GM19395 (cell line): ENCODE measurements at regions not wholly inside any gene's neighbourhood (a gene's known extent, or its start where the extent isn't known, plus 50 kb on each side); places are given as distances from the start of the nearest gene placed in this dataset.
A peak's percentile ranks its signal among the peaks of the same experiment; 100 is the strongest.
"Not testable (repeated sequence)": the region's sequence is repeated elsewhere in the genome, so short reads cannot be mapped to it uniquely, and the experiment has no call there.

ENCODE experiments used
- ATAC-seq: cut with Tn5 transposase; IDR thresholded peaks from one replicate; pipeline ENCODE4 v1.9.1; 2021; ENCODE audit warnings: mild to moderate bottlenecking, moderate library complexity; ENCODE audit not compliant: unreplicated experiment

GRCh38 chr16:51869176-51869575, 677.8 kb downstream of the TOX3 start:
- no peak for ATAC-seq

- ATAC-seq: no peak
Measured at GRCh38 chr16:51868631-51869030, 678.3 kb downstream of the TOX3 start.

- ATAC-seq: no peak
Measured at GRCh38 chr16:51867386-51868065, 679.4 kb downstream of the TOX3 start.

- ATAC-seq: no peak
Measured at GRCh38 chr16:51864575-51864974, 682.4 kb downstream of the TOX3 start.

GRCh38 chr16:51854401-51854951, 692.5 kb downstream of the TOX3 start:
- no peak for ATAC-seq

- ATAC-seq: no peak
Measured at GRCh38 chr16:51853586-51853985, 693.4 kb downstream of the TOX3 start.

GRCh38 chr16:51852892-51853291, 694.1 kb downstream of the TOX3 start:
- ATAC-seq: no peak

GRCh38 chr16:51851111-51851510, 695.8 kb downstream of the TOX3 start:
- no peak for ATAC-seq

GRCh38 chr16:51849715-51850114, 697.2 kb downstream of the TOX3 start:
- no peak for ATAC-seq

- no peak for ATAC-seq
Measured at GRCh38 chr16:51845586-51846305, 694.7 kb upstream of the SALL1 start.

GRCh38 chr16:51839727-51840462, 688.8 kb upstream of the SALL1 start:
- no peak for ATAC-seq

- ATAC-seq: no peak
Measured at GRCh38 chr16:51834794-51835193, 683.7 kb upstream of the SALL1 start.

- no peak for ATAC-seq
Measured at GRCh38 chr16:51834133-51834532, 683.1 kb upstream of the SALL1 start.

- ATAC-seq: no peak
Measured at GRCh38 chr16:51831595-51832367, 680.7 kb upstream of the SALL1 start.

GRCh38 chr16:51831034-51831433, 680.0 kb upstream of the SALL1 start:
- ATAC-seq: not testable (repeated sequence)

GRCh38 chr16:51825779-51826178, 674.7 kb upstream of the SALL1 start:
- ATAC-seq: no peak

GRCh38 chr16:51822471-51822870, 671.4 kb upstream of the SALL1 start:
- no peak for ATAC-seq

- no peak for ATAC-seq
Measured at GRCh38 chr16:51821527-51821926, 670.5 kb upstream of the SALL1 start.

GRCh38 chr16:51820176-51820575, 669.1 kb upstream of the SALL1 start:
- no peak for ATAC-seq

- ATAC-seq: peak; percentile 68
Measured at GRCh38 chr16:51818342-51818944, 667.4 kb upstream of the SALL1 start.
